ENCODE measurements at regions not wholly inside any gene's neighbourhood (a gene's known extent, or its start where the extent isn't known, plus 50 kb on each side); places are given as distances from the start of the nearest gene placed in this dataset.

GRCh38 chr3:181054538-181054937 is 65.0 kb upstream of the DNAJC19 start:
- H3K4me2 ChIP-seq (ENCODE audit: low read length) = no peak overlapping the region
- H2AFZ ChIP-seq = no peak overlapping the region
- no peaks in the 10 kb centered on the region for H3K9me3 ChIP-seq (ENCODE audit: control insufficient read depth, low read length)
- no peaks in the 10 kb centered on the region for H3K27me3 ChIP-seq (ENCODE audit: control insufficient read depth, insufficient read depth, low read length)
- TF ChIP-seq, protein P1, sequence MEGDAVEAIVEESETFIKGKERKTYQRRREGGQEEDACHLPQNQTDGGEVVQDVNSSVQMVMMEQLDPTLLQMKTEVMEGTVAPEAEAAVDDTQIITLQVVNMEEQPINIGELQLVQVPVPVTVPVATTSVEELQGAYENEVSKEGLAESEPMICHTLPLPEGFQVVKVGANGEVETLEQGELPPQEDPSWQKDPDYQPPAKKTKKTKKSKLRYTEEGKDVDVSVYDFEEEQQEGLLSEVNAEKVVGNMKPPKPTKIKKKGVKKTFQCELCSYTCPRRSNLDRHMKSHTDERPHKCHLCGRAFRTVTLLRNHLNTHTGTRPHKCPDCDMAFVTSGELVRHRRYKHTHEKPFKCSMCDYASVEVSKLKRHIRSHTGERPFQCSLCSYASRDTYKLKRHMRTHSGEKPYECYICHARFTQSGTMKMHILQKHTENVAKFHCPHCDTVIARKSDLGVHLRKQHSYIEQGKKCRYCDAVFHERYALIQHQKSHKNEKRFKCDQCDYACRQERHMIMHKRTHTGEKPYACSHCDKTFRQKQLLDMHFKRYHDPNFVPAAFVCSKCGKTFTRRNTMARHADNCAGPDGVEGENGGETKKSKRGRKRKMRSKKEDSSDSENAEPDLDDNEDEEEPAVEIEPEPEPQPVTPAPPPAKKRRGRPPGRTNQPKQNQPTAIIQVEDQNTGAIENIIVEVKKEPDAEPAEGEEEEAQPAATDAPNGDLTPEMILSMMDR (IDR thresholded peaks at IDR 0.05) = no peak
- H3K36me3 ChIP-seq (ENCODE audit: control insufficient read depth, insufficient read depth, low read length) = no peaks in the 10 kb centered on the region
- no peaks in the 10 kb centered on the region for H3K79me2 ChIP-seq
- no peak overlapping the region for H3K4me3 ChIP-seq (ENCODE audit: low read depth, low read length)
- H3K9ac ChIP-seq = no peak overlapping the region
- no peak overlapping the region for H3K27ac ChIP-seq
- H3K4me1 ChIP-seq = no peaks in the 10 kb centered on the region

DNA sequence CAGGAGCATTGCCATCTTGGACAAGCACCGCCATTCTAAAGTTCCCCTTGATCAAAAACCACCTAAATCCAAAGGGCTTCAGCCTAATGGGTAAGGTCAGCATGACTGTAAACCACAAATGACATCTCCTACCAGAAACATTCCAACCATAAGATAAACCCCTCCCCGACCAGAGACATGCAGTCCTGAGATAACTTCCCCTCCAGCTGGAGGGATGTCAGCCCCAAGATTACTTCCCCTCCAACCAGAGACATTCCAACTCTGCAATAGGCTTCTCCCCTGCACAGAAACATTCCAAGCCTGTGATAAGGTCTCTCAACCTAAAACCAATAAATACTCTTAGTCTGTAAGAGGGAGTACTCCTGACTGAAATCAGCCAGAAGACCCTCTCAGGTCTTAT is 62.7 kb upstream of the DNAJC19 start:
- no peaks in the 10 kb centered on the region for H3K9me3 ChIP-seq (ENCODE audit: control insufficient read depth, low read length)
- H3K27ac ChIP-seq = no peak overlapping the region
- H2AFZ ChIP-seq = no peak overlapping the region
- H3K4me3 ChIP-seq (ENCODE audit: low read depth, low read length) = no peak overlapping the region
- no peak overlapping the region for H3K4me2 ChIP-seq (ENCODE audit: low read length)
- H3K27me3 ChIP-seq (ENCODE audit: control insufficient read depth, insufficient read depth, low read length) = no peaks in the 10 kb centered on the region
- no peaks in the 10 kb centered on the region for H3K79me2 ChIP-seq
- TF ChIP-seq, protein P1 (IDR thresholded peaks at IDR 0.05) = no peak
- H3K9ac ChIP-seq = no peak overlapping the region
- H3K36me3 ChIP-seq (ENCODE audit: control insufficient read depth, insufficient read depth, low read length) = no peaks in the 10 kb centered on the region
- H3K4me1 ChIP-seq = no peaks in the 10 kb centered on the region

- no peak overlapping the region for H3K4me2 ChIP-seq (ENCODE audit: low read length)
- H3K27me3 ChIP-seq (ENCODE audit: control insufficient read depth, insufficient read depth, low read length) = no peaks in the 10 kb centered on the region
- H3K36me3 ChIP-seq (ENCODE audit: control insufficient read depth, insufficient read depth, low read length) = no peaks in the 10 kb centered on the region
- no peak overlapping the region for H2AFZ ChIP-seq
- H3K9ac ChIP-seq = no peak overlapping the region
- no peaks in the 10 kb centered on the region for H3K79me2 ChIP-seq
- H3K27ac ChIP-seq = no peak overlapping the region
- no peak overlapping the region for H3K4me3 ChIP-seq (ENCODE audit: low read depth, low read length)
- H3K9me3 ChIP-seq (ENCODE audit: control insufficient read depth, low read length) = no peaks in the 10 kb centered on the region
- TF ChIP-seq, protein P1 (IDR thresholded peaks at IDR 0.05) = no peak
- no peaks in the 10 kb centered on the region for H3K4me1 ChIP-seq
Measured at GRCh38 chr3:181050738-181051137, 61.2 kb upstream of the DNAJC19 start.

DNA sequence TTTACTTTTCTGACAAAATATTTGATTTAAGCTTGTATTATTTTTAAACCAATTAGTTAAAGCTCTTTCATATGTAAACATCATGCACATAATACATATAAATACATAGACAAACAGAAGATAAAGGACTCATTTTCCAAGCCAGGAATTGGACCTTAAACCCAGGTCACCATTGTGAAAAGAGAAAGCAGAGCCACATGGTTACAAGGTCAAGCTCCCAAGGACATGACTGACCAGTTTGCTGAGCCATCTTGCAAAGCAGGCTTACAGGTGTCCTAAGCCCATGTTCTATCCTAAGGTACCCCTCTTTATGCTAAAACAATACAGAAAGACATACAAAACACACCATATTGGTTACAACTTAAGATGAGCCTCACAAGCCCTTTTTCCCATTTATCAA is 50.5 kb upstream of the DNAJC19 start:
- H3K4me1 ChIP-seq = no peaks in the 10 kb centered on the region
- H3K79me2 ChIP-seq = no peaks in the 10 kb centered on the region
- TF ChIP-seq, protein P1 (IDR thresholded peaks at IDR 0.05) = no peak
- H3K36me3 ChIP-seq (ENCODE audit: control insufficient read depth, insufficient read depth, low read length) = no peaks in the 10 kb centered on the region
- H2AFZ ChIP-seq = no peak overlapping the region
- H3K4me3 ChIP-seq (ENCODE audit: low read depth, low read length) = no peak overlapping the region
- H3K9ac ChIP-seq = no peak overlapping the region
- H3K4me2 ChIP-seq (ENCODE audit: low read length) = no peak overlapping the region
- no peak overlapping the region for H3K27ac ChIP-seq
- H3K27me3 ChIP-seq (ENCODE audit: control insufficient read depth, insufficient read depth, low read length) = no peaks in the 10 kb centered on the region
- no peaks in the 10 kb centered on the region for H3K9me3 ChIP-seq (ENCODE audit: control insufficient read depth, low read length)
